ENCODE measurements at regions not wholly inside any gene's neighbourhood (a gene's known extent, or its start where the extent isn't known, plus 50 kb on each side); places are given as distances from the start of the nearest gene placed in this dataset.

GRCh38 chr13:56917966-56918365 lies 222.8 kb upstream of the PRR20A start:
- no peak for ATAC-seq
- ChIA-PET POLR2A (no interaction called here), CTCF (no interaction called here)
- Mint-ChIP-seq H3K36me3 (no peaks in the 10 kb centered on the region), H3K27ac (no peak overlapping the region), H3K27me3 (ENCODE audit: low read depth) (no peaks in the 10 kb centered on the region; the same call in 1 of the 2 replicates), H3K4me3 (no peak overlapping the region), H3K4me1 (peaks cover 19% of the 10 kb centered on the region; the same call in 1 of the 2 replicates), H3K9me3 (no peaks in the 10 kb centered on the region)
- no peak for DNase-seq (ENCODE audit: low spot score)
- no peak for TF ChIP-seq ZNF232 (CRISPR knock-in tag; IDR thresholded peaks at IDR 0.05)
- peak; percentile 90 for TF ChIP-seq HMGA2 (CRISPR knock-in tag; IDR thresholded peaks at IDR 0.05)
- no peak for TF ChIP-seq GTF2I (CRISPR knock-in tag; conservative IDR thresholded peaks at IDR 0.05)
- TF ChIP-seq, protein P1, sequence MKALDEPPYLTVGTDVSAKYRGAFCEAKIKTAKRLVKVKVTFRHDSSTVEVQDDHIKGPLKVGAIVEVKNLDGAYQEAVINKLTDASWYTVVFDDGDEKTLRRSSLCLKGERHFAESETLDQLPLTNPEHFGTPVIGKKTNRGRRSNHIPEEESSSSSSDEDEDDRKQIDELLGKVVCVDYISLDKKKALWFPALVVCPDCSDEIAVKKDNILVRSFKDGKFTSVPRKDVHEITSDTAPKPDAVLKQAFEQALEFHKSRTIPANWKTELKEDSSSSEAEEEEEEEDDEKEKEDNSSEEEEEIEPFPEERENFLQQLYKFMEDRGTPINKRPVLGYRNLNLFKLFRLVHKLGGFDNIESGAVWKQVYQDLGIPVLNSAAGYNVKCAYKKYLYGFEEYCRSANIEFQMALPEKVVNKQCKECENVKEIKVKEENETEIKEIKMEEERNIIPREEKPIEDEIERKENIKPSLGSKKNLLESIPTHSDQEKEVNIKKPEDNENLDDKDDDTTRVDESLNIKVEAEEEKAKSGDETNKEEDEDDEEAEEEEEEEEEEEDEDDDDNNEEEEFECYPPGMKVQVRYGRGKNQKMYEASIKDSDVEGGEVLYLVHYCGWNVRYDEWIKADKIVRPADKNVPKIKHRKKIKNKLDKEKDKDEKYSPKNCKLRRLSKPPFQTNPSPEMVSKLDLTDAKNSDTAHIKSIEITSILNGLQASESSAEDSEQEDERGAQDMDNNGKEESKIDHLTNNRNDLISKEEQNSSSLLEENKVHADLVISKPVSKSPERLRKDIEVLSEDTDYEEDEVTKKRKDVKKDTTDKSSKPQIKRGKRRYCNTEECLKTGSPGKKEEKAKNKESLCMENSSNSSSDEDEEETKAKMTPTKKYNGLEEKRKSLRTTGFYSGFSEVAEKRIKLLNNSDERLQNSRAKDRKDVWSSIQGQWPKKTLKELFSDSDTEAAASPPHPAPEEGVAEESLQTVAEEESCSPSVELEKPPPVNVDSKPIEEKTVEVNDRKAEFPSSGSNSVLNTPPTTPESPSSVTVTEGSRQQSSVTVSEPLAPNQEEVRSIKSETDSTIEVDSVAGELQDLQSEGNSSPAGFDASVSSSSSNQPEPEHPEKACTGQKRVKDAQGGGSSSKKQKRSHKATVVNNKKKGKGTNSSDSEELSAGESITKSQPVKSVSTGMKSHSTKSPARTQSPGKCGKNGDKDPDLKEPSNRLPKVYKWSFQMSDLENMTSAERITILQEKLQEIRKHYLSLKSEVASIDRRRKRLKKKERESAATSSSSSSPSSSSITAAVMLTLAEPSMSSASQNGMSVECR (CRISPR knock-in tag; IDR thresholded peaks at IDR 0.05; ENCODE audit: borderline replicate concordance): no peak

DNA sequence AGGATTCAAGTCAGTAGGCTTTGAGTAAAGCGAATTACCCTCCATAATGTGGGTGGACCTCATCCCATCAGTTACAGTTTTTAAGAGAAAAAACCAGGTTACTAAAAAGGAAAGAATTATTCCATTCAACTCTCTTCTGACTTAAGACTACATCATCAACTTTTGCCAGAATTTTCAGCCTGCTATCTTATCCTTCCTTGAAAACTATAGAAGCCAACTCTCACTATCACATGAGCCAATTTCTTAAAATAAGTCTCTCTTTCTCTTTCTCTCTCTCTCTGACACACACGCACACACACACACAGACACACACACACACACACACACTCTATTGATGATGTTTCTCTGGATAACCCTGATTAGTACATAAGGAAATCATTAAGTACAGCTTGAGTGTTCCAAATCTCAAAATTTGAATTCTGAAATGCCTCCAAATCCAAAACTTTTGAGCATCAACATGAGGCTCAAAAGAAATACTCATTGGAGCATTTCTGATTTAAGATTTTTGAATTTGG lies 217.0 kb upstream of the PRR20A start:
- ChIA-PET CTCF (no interaction called here), POLR2A (no interaction called here)
- Mint-ChIP-seq H3K27me3 (ENCODE audit: low read depth) (no peaks in the 10 kb centered on the region; the same call in 1 of the 2 replicates), H3K36me3 (no peaks in the 10 kb centered on the region), H3K27ac (no peak overlapping the region), H3K9me3 (no peaks in the 10 kb centered on the region), H3K4me3 (no peak overlapping the region), H3K4me1 (0 out of 2 replicates have a peak, but pooled peaks cover 8% of the 10 kb centered on the region)
- no peak for ATAC-seq
- TF ChIP-seq STAT6 (CRISPR knock-in tag; conservative IDR thresholded peaks at IDR 0.05; ENCODE audit: low read depth): no peak
- no peak for TF ChIP-seq MLX (CRISPR knock-in tag; IDR thresholded peaks at IDR 0.05)
- TF ChIP-seq, protein P2, sequence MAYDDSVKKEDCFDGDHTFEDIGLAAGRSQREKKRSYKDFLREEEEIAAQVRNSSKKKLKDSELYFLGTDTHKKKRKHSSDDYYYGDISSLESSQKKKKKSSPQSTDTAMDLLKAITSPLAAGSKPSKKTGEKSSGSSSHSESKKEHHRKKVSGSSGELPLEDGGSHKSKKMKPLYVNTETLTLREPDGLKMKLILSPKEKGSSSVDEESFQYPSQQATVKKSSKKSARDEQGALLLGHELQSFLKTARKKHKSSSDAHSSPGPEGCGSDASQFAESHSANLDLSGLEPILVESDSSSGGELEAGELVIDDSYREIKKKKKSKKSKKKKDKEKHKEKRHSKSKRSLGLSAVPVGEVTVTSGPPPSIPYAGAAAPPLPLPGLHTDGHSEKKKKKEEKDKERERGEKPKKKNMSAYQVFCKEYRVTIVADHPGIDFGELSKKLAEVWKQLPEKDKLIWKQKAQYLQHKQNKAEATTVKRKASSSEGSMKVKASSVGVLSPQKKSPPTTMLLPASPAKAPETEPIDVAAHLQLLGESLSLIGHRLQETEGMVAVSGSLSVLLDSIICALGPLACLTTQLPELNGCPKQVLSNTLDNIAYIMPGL (CRISPR knock-in tag; IDR thresholded peaks at IDR 0.05): no peak
- DNase-seq (ENCODE audit: low spot score): no peak

- DNase-seq (ENCODE audit: low spot score) (no peak), ATAC-seq (no peak)
- TF ChIP-seq TCF7 (CRISPR knock-in tag; IDR thresholded peaks at IDR 0.05; ENCODE audit: low read depth) (no peak), ZNF138 (CRISPR knock-in tag; conservative IDR thresholded peaks at IDR 0.05) (no peak), TEAD1 (CRISPR knock-in tag; IDR thresholded peaks at IDR 0.05) (no peak), ZNF281 (CRISPR knock-in tag; IDR thresholded peaks at IDR 0.05) (no peak), ZNF671 (CRISPR knock-in tag; IDR thresholded peaks at IDR 0.05) (no peak), ZNF232 (CRISPR knock-in tag; IDR thresholded peaks at IDR 0.05) (no peak)
- Mint-ChIP-seq H3K27me3 (ENCODE audit: low read depth) (no peaks in the 10 kb centered on the region; the same call in 1 of the 2 replicates), H3K27ac (no peak overlapping the region), H3K9me3 (no peaks in the 10 kb centered on the region), H3K4me1 (0 out of 2 replicates have a peak, but pooled peaks cover 8% of the 10 kb centered on the region), H3K4me3 (no peak overlapping the region), H3K36me3 (no peaks in the 10 kb centered on the region)
- ChIA-PET POLR2A (no interaction called here), CTCF (no interaction called here)
Measured at GRCh38 chr13:56924401-56924800, 216.3 kb upstream of the PRR20A start.
